Activated naive CD4-positive, alpha-beta T cell treated with anti-CD3 and anti-CD28 coated beads for 36 hours (primary cell): ENCODE measurements at regions not wholly inside any gene's neighbourhood (a gene's known extent, or its start where the extent isn't known, plus 50 kb on each side); places are given as distances from the start of the nearest gene placed in this dataset.
A peak's percentile ranks its signal among the peaks of the same experiment; 100 is the strongest.
"Not testable (repeated sequence)": the region's sequence is repeated elsewhere in the genome, so short reads cannot be mapped to it uniquely, and the experiment has no call there.

Source experiments
- CTCF ChIA-PET: fragments of 350-600 bp; sonication (Branson Sonifier 250); formaldehyde crosslinking; loops from one replicate; lab custom pipeline; 2021; ENCODE audit warnings: antibody characterized with exemption; lab: Charles Lee
- DNase-seq: peaks from one replicate; pipeline ENCODE4 v3.0.0-alpha.2; 2020
- H3K27ac Mint-ChIP-seq: one replicate; pipeline ENCODE4 v1.8.0; 2021; ENCODE audit warnings: mild to moderate bottlenecking, mixed read lengths
- H3K27me3 Mint-ChIP-seq: one replicate; pipeline ENCODE4 v1.8.0; 2021; ENCODE audit warnings: low read depth, mixed read lengths
- H3K36me3 Mint-ChIP-seq: one replicate; pipeline ENCODE4 v1.8.0; 2021; ENCODE audit warnings: low read depth, mixed read lengths
- H3K4me1 Mint-ChIP-seq: one replicate; pipeline ENCODE4 v1.8.0; 2021; ENCODE audit warnings: low read depth, mixed read lengths
- H3K4me3 Mint-ChIP-seq: one replicate; pipeline ENCODE4 v1.8.0; 2021; ENCODE audit warnings: mild to moderate bottlenecking, moderate library complexity, mixed read lengths
- H3K9me3 Mint-ChIP-seq: one replicate; pipeline ENCODE4 v1.8.0; 2021; ENCODE audit warnings: mixed read lengths
- intact Hi-C: fragments of 100-400 bp; cut with micrococcal nuclease; formaldehyde crosslinking; loops from one replicate; pipeline ENCODE4 v1.15.1; 2023

DNA sequence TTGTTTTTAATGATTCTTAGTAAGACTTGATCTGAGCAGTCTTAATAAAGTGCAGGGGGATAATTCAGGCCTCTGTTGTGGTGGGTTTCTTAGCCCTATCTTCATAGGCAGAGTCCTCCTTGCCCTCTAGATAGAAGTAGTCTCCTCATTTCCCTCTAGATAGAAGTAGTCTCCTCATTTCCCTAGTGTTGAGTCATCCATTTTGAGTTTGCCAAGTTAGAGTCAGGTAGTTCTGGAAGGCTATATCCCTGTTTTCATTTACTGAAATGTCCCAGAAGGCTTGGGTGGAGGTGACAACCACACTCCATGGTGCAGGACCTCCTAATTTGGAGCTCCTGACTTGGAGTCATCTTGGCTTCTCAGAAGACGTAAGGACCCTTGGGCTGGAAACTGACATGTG, 384.6 kb downstream of the MLLT3 start:
- DNase-seq: no peak
- H3K4me3 Mint-ChIP-seq: no peak overlapping the region
- CTCF ChIA-PET: no interaction called here
- H3K27ac Mint-ChIP-seq: no peak overlapping the region
- H3K4me1 Mint-ChIP-seq: peaks cover 51% of the 10 kb centered on the region
- H3K36me3 Mint-ChIP-seq: peaks cover 8% of the 10 kb centered on the region
- H3K9me3 Mint-ChIP-seq: peaks cover 9% of the 10 kb centered on the region
- H3K27me3 Mint-ChIP-seq: no peaks in the 10 kb centered on the region
- intact Hi-C loops: no loop called here

DNA sequence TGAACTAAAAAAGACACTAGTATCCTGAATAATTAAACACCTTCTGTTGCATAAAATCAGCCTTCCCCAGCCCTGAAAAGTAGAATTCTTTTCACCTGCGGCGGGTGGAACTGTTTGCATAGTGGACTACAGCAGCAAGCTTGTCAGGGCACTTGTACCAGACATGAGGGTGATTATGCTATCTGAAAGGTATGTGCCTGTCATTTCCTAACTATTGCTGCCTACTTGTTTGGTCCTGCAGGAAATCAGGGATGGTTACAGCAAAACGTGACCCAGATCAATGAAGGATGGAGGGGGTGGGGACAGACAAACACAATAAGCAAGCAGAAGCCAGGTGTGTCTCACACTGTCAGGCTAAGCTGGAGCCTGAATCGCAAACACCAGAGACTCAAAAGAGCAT, 385.6 kb downstream of the MLLT3 start:
- H3K4me1 Mint-ChIP-seq: peaks cover 41% of the 10 kb centered on the region
- H3K9me3 Mint-ChIP-seq: peaks cover 14% of the 10 kb centered on the region
- CTCF ChIA-PET: interaction anchor here (1.4 kb wide), 1 partner anchor 11 kb away, joined by 4 read pairs; no protein-coding TSS in a partner anchor
- DNase-seq: no peak
- no peak overlapping the region for H3K4me3 Mint-ChIP-seq
- H3K36me3 Mint-ChIP-seq: peaks cover 11% of the 10 kb centered on the region
- no peaks in the 10 kb centered on the region for H3K27me3 Mint-ChIP-seq
- no peak overlapping the region for H3K27ac Mint-ChIP-seq
- intact Hi-C loops: no loop called here

DNA sequence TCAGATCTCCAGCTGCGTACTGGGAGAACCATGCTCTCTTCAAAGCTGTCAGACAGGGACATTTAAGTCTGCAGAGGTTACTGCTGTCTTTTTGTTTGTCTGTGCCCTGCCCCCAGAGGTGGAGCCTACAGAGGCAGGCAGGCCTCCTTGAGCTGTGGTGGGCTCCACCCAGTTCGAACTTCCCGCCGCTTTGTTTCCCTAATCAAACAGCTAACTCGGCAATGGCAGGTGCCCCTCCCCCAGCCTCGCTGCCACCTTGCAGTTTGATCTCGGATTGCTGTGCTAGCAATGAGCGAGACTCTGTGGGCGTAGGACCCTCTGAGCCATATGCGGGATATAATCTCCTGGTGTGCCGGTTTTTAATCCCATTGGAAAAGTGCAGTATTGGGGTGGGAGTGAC, 387.1 kb downstream of the MLLT3 start:
- H3K4me3 Mint-ChIP-seq, intact Hi-C loops, H3K27me3 Mint-ChIP-seq, H3K27ac Mint-ChIP-seq: not testable (repeated sequence)
- Mint-ChIP-seq H3K36me3 (peaks cover 15% of the 10 kb centered on the region), H3K9me3 (peaks cover 21% of the 10 kb centered on the region), H3K4me1 (peaks cover 27% of the 10 kb centered on the region)
- peak; percentile 24 for DNase-seq
- CTCF ChIA-PET: interaction anchor here (1.4 kb wide), 1 partner anchor 10 kb away, joined by 4 read pairs; no protein-coding TSS in a partner anchor

DNA sequence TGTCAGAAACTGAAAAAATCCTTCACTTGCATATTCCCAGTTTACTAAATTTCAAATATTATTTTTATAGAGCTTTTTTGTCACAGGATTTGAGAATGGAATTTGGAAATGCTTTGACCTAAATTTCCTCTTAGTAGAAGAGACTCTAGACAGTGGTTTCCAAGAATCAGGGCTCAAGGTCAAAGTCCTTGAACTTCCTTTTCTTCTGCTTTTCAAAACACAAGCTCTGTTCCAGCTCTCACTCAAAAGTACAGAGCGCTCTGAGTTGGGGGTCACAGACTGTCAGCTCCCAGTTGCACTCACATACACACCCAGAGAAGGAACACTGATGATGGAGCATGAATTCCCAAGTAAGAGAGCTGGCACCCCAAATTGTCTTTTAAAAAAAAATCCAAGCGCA, 394.2 kb downstream of the MLLT3 start:
- Mint-ChIP-seq H3K27ac (no peak overlapping the region), H3K9me3 (peaks cover 13% of the 10 kb centered on the region), H3K4me3 (no peak overlapping the region), H3K27me3 (no peaks in the 10 kb centered on the region), H3K36me3 (peaks cover 9% of the 10 kb centered on the region), H3K4me1 (peaks cover 30% of the 10 kb centered on the region)
- intact Hi-C loops: no loop called here
- no peak for DNase-seq
- CTCF ChIA-PET: interaction anchor here (0.9 to 1.1 kb wide), 2 partner anchors 11 to 369 kb away, joined by 3 read pairs; no protein-coding TSS in a partner anchor

DNA sequence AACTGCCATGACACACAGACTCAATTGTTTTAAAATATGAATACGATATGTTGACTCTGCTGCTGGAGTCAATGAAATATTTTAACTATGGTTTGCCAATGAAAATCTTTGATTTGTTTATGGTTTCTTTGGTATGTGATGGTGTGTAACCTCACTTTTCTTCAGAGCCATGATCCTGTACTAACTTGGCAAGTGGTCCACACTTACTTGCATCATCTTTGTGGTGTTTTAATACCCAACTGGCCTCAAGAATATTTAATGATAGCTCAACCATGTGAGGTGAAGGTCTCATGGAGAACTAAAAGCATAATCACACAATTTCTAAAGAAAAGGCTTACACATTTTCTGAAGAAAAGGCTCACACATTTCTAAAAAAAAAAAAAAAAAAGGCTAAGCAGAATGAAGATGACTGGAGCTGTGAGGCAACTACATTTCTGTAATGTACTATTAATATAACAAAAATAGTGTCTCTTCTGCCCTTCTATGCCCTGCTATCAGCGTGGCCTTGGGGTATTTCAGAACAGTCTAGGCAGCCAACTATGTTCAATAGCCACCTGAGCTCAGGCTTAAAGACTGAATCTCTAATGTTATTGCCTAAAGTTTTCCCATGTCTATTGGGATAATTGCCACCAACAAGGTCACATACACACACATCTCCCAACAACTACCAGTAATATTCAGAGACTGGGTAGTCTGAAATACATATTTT, 395.0 kb downstream of the MLLT3 start:
- Mint-ChIP-seq H3K27ac (no peak overlapping the region), H3K36me3 (peaks cover 6% of the 10 kb centered on the region), H3K4me3 (no peak overlapping the region), H3K9me3 (peaks cover 10% of the 10 kb centered on the region), H3K4me1 (peaks cover 30% of the 10 kb centered on the region), H3K27me3 (no peaks in the 10 kb centered on the region)
- intact Hi-C loops: no loop called here
- CTCF ChIA-PET: interaction anchor here (0.7 to 1.1 kb wide), 3 partner anchors 11 to 370 kb away, joined by 3 to 4 read pairs (median 3); no protein-coding TSS in a partner anchor
- DNase-seq: no peak

DNA sequence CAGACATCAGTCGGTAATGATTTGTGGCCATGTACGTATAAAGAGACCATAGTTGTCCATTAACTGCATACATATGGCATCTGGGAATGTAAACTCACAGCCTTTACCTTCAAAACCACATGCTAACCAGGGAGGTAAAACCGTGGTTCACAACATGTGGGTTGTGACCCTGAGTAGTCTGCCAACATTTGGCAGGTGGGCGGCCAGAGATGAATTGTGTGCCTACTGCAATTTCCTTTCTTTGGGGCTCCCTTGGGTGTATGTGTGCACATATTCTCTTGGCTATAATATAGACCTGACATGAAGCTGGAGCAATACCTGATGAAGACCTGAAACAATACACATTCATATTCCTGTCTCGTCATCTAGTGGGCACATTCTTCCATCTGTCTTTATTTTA, 396.0 kb downstream of the MLLT3 start:
- H3K36me3 Mint-ChIP-seq: peaks cover 3% of the 10 kb centered on the region
- no peaks in the 10 kb centered on the region for H3K27me3 Mint-ChIP-seq
- CTCF ChIA-PET: interaction anchor here (0.7 kb wide), 1 partner anchor 674 kb away, joined by 3 read pairs; no protein-coding TSS in a partner anchor
- intact Hi-C loops: no loop called here
- H3K4me3 Mint-ChIP-seq: no peak overlapping the region
- H3K9me3 Mint-ChIP-seq: peaks cover 4% of the 10 kb centered on the region
- peaks cover 33% of the 10 kb centered on the region for H3K4me1 Mint-ChIP-seq
- DNase-seq: no peak
- no peak overlapping the region for H3K27ac Mint-ChIP-seq

DNA sequence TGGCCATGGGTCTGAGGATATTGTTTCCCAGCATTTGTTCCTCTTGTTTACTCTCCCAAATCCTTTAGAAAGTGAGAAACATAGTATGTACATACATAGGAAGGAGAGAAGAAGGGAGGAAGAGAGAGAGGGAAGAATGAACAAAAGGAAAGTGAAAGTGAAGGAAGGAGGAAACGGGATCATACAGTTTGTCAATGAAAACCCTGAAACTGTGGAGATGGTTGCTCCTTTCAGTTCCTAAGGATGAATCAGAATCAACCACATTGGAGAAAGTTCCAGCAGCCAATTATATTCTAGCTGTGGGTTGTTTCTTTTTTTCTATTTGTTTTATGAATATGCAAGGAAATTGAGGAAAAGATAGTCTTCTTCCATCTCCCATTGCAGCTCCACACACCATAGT, 396.5 kb downstream of the MLLT3 start:
- no peak for DNase-seq
- Mint-ChIP-seq H3K27ac (no peak overlapping the region), H3K4me1 (peaks cover 38% of the 10 kb centered on the region), H3K27me3 (no peaks in the 10 kb centered on the region), H3K36me3 (peaks cover 1% of the 10 kb centered on the region), H3K9me3 (peaks cover 4% of the 10 kb centered on the region), H3K4me3 (no peak overlapping the region)
- CTCF ChIA-PET: interaction anchor here (0.7 to 1.2 kb wide), 2 partner anchors 10 to 674 kb away, joined by 3 to 4 read pairs; no protein-coding TSS in a partner anchor
- intact Hi-C loops: no loop called here

DNA sequence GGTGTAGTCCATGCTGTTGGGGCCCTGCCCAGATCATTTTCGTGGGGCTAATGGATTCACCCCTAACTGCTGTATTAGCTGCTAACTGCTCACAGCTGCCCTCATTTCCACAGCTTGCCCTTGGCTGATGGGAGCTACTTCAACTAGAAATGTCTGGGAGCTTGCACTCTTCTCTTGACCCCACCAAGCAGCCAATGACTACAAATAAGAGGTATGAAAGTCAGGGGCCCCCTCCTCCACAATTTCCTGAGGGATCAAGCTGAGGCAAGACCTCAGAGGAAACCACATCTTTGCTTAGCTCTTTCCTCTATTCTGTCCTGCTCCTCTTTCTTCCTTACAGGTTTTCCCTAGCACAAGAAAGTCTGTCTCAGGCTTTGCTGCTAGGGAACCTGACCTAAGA, 397.5 kb downstream of the MLLT3 start:
- Mint-ChIP-seq H3K36me3 (no peaks in the 10 kb centered on the region), H3K4me1 (peaks cover 41% of the 10 kb centered on the region), H3K27me3 (no peaks in the 10 kb centered on the region), H3K4me3 (no peak overlapping the region), H3K9me3 (no peaks in the 10 kb centered on the region), H3K27ac (no peak overlapping the region)
- DNase-seq: no peak
- intact Hi-C loops: loop anchor here (5.0 kb wide), 1 partner anchor 1528 kb away; no protein-coding TSS in a partner anchor
- CTCF ChIA-PET: interaction anchor here (1.2 kb wide), 1 partner anchor 11 kb away, joined by 4 read pairs; no protein-coding TSS in a partner anchor

DNA sequence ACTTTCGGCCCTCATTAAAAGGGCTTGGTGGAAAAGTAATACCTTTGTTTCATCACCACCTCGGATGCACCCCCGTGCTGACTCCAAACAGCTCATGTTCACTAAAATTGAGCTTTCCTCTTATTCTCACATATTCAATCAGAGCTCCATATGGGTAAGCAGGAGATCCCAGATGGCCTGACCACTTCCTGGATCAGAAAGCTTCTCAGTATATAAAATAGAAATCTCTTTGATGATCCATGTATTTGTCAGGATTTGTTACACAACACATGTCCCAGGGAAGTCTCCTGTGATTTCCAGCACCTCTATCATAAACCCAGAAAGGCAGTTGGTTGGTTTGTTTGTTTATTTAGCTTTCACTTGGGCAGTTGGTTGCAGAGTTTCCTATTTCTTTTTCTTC, 402.0 kb downstream of the MLLT3 start:
- Mint-ChIP-seq H3K4me1 (peaks cover 18% of the 10 kb centered on the region), H3K27me3 (no peaks in the 10 kb centered on the region), H3K9me3 (no peaks in the 10 kb centered on the region), H3K36me3 (no peaks in the 10 kb centered on the region), H3K4me3 (no peak overlapping the region), H3K27ac (no peak overlapping the region)
- CTCF ChIA-PET: no interaction called here
- no peak for DNase-seq
- intact Hi-C loops: loop anchor here (5.0 kb wide), 1 partner anchor 1532 kb away; no protein-coding TSS in a partner anchor

DNA sequence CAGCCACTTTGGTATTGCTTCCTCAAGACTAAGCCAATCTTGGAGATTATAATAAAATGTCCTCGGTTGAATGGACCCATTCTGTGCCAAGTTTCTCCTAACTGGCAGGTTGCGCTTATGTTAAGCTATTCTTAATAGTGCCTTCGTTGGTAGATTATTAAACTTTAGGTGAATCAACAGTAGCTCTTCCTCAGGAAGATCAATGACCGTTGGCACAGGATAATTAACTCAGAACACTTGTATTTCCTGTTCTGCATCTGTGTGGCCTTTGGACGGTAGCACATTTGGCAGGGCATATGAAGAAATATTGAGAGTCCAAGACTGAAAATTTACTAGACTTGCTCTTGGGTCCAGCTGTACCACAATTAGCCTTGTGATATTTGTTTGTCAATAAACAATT, 402.9 kb downstream of the MLLT3 start:
- Mint-ChIP-seq H3K4me3 (no peak overlapping the region), H3K27me3 (no peaks in the 10 kb centered on the region), H3K9me3 (no peaks in the 10 kb centered on the region), H3K4me1 (peaks cover 12% of the 10 kb centered on the region), H3K27ac (no peak overlapping the region), H3K36me3 (no peaks in the 10 kb centered on the region)
- intact Hi-C loops: no loop called here
- CTCF ChIA-PET: interaction anchor here (0.6 kb wide), 1 partner anchor 237 kb away, joined by 3 read pairs; no protein-coding TSS in a partner anchor
- DNase-seq: no peak

DNA sequence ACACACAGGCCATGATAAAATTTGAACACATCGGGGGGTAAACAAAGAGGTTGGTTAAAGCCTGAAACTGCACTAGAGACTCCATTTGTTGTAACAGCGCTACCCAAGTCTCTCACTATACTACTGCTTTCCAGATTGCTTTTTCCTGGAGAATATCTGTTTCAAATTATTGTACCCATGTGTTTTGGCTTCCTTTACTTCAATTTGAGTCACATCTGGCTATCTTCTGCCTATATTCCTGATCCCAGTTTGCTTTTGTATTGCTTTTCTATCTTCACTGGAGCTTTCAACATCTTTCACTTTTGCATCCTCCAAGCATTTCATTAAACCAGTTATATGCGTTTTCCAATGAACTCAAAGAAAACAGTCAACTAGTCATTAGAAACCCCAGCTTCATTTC, 404.7 kb downstream of the MLLT3 start:
- H3K27ac Mint-ChIP-seq: no peak overlapping the region
- CTCF ChIA-PET: no interaction called here
- H3K4me1 Mint-ChIP-seq: peaks cover 11% of the 10 kb centered on the region
- no peak overlapping the region for H3K4me3 Mint-ChIP-seq
- H3K36me3 Mint-ChIP-seq: no peaks in the 10 kb centered on the region
- intact Hi-C loops: no loop called here
- H3K9me3 Mint-ChIP-seq: no peaks in the 10 kb centered on the region
- H3K27me3 Mint-ChIP-seq: no peaks in the 10 kb centered on the region
- DNase-seq: no peak

DNA sequence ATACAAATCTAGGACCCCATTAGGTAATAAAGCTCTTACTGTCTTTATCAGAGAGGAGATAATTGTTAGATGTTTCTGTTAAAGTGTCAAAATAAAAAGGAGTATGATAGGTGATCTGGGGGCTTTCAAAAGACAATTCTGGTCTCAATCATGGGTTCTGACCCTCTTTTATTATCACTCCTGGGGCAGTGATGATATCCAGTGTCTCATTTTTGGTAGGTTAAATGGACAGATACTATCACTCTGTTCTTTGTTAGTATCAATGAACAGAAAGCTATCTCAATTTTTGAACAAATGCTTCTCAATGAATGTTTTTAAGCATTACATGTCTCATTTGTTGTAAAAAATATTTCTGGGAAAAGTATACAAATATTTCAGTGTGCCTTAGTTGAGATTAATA, 405.9 kb downstream of the MLLT3 start:
- CTCF ChIA-PET: interaction anchor here (1.1 kb wide), 2 partner anchors 11 to 60 kb away, joined by 3 read pairs; no protein-coding TSS in a partner anchor
- no peaks in the 10 kb centered on the region for H3K9me3 Mint-ChIP-seq
- DNase-seq: no peak
- peaks cover 9% of the 10 kb centered on the region for H3K4me1 Mint-ChIP-seq
- no peak overlapping the region for H3K27ac Mint-ChIP-seq
- no peaks in the 10 kb centered on the region for H3K27me3 Mint-ChIP-seq
- intact Hi-C loops: no loop called here
- H3K36me3 Mint-ChIP-seq: no peaks in the 10 kb centered on the region
- no peak overlapping the region for H3K4me3 Mint-ChIP-seq

DNA sequence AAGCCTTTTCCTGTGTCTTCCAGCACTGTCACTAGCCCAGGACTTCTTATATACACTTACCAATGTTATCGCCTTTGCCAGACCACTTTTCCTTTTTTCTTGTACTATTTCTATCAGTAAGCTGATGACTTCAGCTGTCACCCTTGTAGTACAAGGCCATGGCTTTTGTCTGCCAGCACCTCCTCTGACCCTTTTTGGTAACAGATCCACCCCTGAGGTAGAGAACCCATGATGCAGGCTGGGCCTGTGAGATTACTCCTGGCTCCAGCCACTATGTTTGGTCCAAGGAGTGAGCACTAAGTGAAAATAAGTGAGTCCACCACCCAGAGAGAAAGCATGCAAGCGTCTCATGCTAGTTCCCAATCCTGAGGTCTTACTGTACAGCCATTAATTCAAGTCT, 406.7 kb downstream of the MLLT3 start:
- H3K4me3 Mint-ChIP-seq: no peak overlapping the region
- no peaks in the 10 kb centered on the region for H3K27me3 Mint-ChIP-seq
- CTCF ChIA-PET: interaction anchor here (1.1 kb wide), 1 partner anchor 59 kb away, joined by 3 read pairs; no protein-coding TSS in a partner anchor
- H3K36me3 Mint-ChIP-seq: no peaks in the 10 kb centered on the region
- intact Hi-C loops: no loop called here
- H3K9me3 Mint-ChIP-seq: no peaks in the 10 kb centered on the region
- DNase-seq: no peak
- no peak overlapping the region for H3K27ac Mint-ChIP-seq
- peaks cover 3% of the 10 kb centered on the region for H3K4me1 Mint-ChIP-seq
